ENCODE measurements at regions not wholly inside any gene's neighbourhood (a gene's known extent, or its start where the extent isn't known, plus 50 kb on each side); places are given as distances from the start of the nearest gene placed in this dataset.

DNA sequence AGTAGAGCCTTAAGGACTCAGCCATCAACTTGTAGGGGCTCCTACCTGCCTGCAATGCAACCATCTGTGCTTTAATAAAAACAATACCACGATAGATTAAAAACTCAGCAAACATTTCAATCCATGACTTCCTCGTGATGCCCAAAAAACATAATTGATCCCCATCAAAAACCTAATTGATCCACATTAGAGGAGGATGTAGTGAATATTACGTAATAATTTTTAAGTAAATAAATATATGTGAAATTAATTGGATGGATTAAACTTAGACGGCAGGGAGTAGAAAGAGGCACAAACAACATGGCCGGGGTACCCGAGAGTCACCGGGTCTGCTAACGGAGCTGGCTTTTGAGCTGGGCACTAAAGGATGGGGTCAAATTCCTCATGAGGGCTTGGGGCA, 87.3 kb downstream of the ARL4C start:
- no peak overlapping the region for H3K4me3 ChIP-seq (ENCODE audit: low read depth, low read length)

DNA sequence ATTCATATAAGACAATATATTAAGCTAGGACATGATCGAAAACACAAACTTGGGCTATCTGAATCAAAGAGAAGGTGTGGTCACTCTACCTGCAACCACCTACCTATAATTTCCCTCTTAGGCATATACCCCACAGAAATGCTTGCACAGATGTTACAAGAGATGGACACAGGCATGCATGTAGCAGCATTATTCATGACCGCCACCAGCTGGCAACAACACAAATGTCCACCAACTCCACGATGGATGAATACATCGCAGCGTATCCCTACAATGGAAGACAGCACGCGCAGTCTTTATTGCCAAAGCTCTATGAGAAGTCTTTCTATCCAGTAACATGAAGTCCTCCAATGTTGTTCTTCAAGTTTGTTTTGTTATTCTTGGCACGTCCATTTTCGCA, 90.8 kb downstream of the ARL4C start:
- TF ChIP-seq, protein P1, sequence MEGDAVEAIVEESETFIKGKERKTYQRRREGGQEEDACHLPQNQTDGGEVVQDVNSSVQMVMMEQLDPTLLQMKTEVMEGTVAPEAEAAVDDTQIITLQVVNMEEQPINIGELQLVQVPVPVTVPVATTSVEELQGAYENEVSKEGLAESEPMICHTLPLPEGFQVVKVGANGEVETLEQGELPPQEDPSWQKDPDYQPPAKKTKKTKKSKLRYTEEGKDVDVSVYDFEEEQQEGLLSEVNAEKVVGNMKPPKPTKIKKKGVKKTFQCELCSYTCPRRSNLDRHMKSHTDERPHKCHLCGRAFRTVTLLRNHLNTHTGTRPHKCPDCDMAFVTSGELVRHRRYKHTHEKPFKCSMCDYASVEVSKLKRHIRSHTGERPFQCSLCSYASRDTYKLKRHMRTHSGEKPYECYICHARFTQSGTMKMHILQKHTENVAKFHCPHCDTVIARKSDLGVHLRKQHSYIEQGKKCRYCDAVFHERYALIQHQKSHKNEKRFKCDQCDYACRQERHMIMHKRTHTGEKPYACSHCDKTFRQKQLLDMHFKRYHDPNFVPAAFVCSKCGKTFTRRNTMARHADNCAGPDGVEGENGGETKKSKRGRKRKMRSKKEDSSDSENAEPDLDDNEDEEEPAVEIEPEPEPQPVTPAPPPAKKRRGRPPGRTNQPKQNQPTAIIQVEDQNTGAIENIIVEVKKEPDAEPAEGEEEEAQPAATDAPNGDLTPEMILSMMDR (IDR thresholded peaks at IDR 0.05; ENCODE audit: low read depth, low read length): no peak
- no peak overlapping the region for H3K4me3 ChIP-seq (ENCODE audit: low read depth, low read length)

More for the DNA sequence above, 87.3 kb downstream of the ARL4C start:
- TF ChIP-seq, protein P1 (IDR thresholded peaks at IDR 0.05; ENCODE audit: low read depth, low read length): no peak

DNA sequence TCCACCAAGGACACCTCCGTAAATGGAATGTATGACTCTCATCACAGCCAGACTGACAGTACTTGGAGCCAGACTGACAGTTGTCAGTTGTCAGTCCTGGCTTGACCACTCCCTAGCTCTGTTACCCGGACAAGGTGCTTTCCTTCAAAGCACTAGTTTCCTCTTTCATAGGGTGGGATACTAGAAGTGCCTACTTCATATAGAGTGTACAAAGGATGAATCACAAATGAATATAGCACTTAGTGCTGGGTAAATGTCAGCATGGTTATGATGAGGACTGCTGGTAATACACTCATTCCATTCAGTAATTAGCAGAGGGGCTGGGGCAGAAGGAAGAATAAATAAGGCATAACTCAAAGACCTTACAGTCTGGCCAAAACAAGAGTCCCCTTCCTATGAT, 91.4 kb downstream of the ARL4C start:
- H3K4me3 ChIP-seq (ENCODE audit: low read depth, low read length): no peak overlapping the region
- TF ChIP-seq, protein P1 (IDR thresholded peaks at IDR 0.05; ENCODE audit: low read depth, low read length): no peak

DNA sequence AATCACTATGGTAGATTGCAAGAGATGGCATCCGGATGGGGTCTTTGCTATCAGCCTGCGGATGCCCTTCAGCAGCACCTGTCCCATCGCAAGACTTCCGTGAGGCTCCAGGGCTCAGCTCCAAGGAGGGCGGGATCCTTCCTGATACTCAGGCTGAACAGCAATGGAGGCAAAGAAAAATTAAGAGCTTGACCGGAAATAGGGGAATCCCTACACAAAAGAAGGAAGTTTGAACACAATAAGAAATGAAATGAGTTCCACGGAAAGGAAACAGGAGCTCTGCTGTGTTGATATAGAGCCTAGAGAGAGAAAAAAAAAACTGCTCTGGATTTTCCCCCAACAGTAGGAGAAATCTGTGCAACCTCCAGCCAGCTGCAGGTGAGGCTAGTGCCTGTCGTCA, 91.9 kb downstream of the ARL4C start:
- H3K4me3 ChIP-seq (ENCODE audit: low read depth, low read length): no peak overlapping the region
- TF ChIP-seq, protein P1 (IDR thresholded peaks at IDR 0.05; ENCODE audit: low read depth, low read length): no peak

DNA sequence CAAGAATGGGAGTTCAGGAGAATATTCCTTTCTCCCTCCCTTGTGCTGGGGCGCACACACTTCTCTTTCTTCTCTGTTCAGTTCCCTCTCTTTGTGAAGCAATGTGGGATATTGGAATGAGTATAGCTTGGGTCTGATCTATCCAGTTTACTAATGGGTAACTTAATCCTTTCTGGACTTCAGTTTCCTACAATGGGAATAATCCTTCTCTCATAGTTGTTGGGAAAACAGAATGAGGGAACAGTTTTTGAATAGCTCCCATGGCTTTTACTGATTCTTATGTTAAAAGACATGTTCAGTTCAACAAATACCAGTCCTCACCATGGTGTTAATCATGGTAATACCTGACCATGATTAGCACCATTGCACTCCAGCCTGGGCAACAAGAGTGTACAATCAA, 93.1 kb downstream of the ARL4C start:
- no peak overlapping the region for H3K4me3 ChIP-seq (ENCODE audit: low read depth, low read length)
- TF ChIP-seq, protein P1 (IDR thresholded peaks at IDR 0.05; ENCODE audit: low read depth, low read length): no peak

DNA sequence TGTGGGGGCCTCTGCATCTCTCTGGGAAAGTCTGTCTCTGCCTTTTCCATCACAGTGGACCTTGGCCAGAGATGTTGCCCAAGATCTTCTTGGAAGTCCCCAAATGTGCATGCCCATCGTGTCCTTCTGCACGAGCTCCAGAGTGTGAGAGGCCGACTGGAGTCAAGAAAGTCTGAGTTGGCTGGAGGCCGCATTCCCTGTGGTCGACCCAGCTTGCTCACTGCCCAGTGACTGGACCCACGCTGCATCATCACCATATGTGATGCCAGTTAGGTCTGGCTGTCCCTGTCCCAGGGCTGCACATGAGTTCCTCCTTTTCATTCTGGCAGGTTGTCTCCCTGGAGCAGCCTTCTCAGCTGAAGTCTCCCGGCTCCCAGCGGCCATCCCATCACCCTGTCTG, 93.8 kb downstream of the ARL4C start:
- no peak overlapping the region for H3K4me3 ChIP-seq (ENCODE audit: low read depth, low read length)
- TF ChIP-seq, protein P1 (IDR thresholded peaks at IDR 0.05; ENCODE audit: low read depth, low read length): no peak

DNA sequence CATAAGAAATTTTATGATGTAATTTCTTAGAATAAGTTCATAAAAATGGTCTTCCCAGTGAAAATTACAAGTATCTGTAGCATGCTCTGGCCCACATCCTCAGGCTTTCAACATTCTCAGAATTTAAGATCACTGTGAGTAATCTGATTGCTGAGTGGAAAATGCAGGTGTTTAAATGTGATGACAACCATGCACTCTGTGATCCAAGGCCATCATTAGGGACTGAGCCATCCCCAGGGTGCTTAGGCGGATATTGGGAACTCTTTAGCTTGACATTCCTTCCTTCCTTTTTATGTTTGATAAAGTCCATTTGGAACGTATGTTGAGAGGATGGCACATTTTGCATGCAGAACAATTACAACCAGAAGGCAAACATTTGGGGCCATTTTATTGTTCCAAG, 95.5 kb downstream of the ARL4C start:
- TF ChIP-seq, protein P1 (IDR thresholded peaks at IDR 0.05; ENCODE audit: low read depth, low read length): no peak
- H3K4me3 ChIP-seq (ENCODE audit: low read depth, low read length): no peak overlapping the region

All from WI38 (cell line).